ENCODE measurements at regions not wholly inside any gene's neighbourhood (a gene's known extent, or its start where the extent isn't known, plus 50 kb on each side); places are given as distances from the start of the nearest gene placed in this dataset.

DNA sequence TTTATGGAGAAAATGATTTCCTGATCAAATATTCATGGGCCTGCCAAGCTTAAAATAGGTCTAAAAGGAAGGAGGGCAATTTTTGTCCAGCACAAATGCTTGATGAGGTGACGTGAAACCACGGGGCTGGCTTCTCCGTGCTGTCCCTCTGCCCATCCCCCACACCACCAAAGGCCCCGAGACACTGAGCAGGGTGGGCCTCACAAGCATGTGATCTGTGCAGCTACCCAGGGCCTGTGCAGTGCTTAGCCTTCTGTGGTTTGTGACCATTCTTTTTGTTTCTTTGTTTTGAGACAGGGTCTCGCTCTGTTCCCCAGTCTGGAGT, 94.8 kb upstream of the RTL6 start:
- Histone ChIP-seq H3K27ac (ENCODE audit: low read depth, low read length) (no peak overlapping the region), H3K27me3 (ENCODE audit: control insufficient read depth, insufficient read depth, low read length) (peaks cover 24% of the 10 kb centered on the region), H3K4me3 (ENCODE audit: low read depth, low read length) (no peak overlapping the region), H3K9me3 (ENCODE audit: control insufficient read depth, insufficient read depth, low read length) (peaks cover 19% of the 10 kb centered on the region)
- no peak for DNase-seq (ENCODE audit: low read depth, low spot score)
- CTCF ChIA-PET, result interaction anchor here (0.8 kb wide), 1 partner anchor 304 kb away, joined by 3 read pairs; no protein-coding TSS in a partner anchor
- POLR2A ChIA-PET, result no interaction called here
- TF ChIP-seq CTCF (IDR thresholded peaks at IDR 0.05; ENCODE audit: low read depth, low read length), result no peak

DNA sequence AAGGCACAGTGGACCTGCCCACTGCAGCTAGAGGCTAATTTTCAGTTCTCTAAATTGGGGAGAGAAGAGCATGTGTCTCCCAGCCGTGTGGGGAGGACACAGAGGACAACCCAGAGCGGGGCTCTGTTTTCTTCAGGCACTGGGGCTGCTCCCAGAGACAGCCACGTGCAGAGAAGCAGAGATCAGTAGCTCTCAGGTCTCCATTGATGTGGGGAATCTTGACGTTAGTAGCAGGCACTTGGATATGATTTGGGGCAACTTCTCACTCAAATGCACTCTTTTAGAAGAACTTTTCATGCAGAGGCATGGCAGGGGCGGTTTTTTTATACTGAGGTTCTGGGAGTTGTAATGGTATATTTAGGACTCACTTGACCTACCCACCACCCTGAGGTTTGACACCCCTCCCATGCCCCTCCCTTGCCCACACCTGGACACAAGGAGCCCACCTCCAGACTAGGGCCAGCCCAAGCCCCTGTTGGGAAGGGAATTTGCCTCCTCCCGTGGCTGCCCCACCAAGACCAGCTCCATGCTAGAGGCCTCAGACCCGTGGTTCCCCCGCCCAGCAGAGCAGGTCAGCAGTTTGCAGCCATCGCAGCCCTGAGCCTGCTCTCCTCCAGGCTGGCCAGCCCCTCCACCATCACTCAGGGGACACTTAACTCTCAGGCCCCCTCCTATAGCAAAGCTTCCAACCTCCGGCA, 94.2 kb upstream of the RTL6 start:
- CTCF ChIA-PET, result interaction anchor here (0.8 kb wide), 1 partner anchor 304 kb away, joined by 3 read pairs; no protein-coding TSS in a partner anchor
- peaks cover 19% of the 10 kb centered on the region for H3K9me3 ChIP-seq (ENCODE audit: control insufficient read depth, insufficient read depth, low read length)
- no peak overlapping the region for H3K4me3 ChIP-seq (ENCODE audit: low read depth, low read length)
- no peak for DNase-seq (ENCODE audit: low read depth, low spot score)
- H3K27ac ChIP-seq (ENCODE audit: low read depth, low read length), result no peak overlapping the region
- peaks cover 26% of the 10 kb centered on the region for H3K27me3 ChIP-seq (ENCODE audit: control insufficient read depth, insufficient read depth, low read length)
- TF ChIP-seq CTCF (IDR thresholded peaks at IDR 0.05; ENCODE audit: low read depth, low read length), result no peak
- POLR2A ChIA-PET, result no interaction called here

DNA sequence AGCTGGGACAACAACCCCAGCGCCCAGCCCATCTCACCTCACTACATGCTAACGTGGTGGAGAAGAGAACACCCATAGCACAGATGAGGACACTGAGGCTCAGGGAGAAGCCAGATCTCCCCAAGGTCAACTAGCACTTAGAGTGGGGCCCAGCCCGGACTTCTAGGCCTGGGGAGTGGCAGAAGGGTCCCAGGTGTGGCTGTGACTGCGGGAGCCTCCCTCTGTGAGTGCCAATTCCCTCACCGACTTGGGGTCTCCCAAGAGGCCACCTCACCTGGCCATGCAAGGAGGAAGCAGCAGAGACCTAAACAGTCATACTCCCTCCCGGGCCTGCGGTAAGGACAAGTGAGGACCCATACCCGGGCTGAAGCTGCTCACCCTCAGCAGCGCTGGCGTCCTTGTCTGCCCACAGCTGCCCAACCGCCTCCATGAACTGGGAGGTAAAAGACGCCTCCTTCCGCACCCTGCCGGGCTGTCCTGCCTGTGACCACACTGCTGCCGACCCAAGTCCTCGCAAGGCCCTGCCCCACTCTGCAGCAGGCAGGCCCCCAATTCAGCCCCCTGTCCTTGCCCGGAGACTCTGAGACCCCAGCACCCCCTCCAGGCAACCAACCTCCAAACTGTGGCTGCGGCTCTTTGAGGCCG, 93.2 kb upstream of the RTL6 start:
- CTCF ChIA-PET, result no interaction called here
- no peak for DNase-seq (ENCODE audit: low read depth, low spot score)
- H3K27ac ChIP-seq (ENCODE audit: low read depth, low read length), result no peak overlapping the region
- POLR2A ChIA-PET, result no interaction called here
- no peak for TF ChIP-seq CTCF (IDR thresholded peaks at IDR 0.05; ENCODE audit: low read depth, low read length)
- no peak overlapping the region for H3K4me3 ChIP-seq (ENCODE audit: low read depth, low read length)
- H3K27me3 ChIP-seq (ENCODE audit: control insufficient read depth, insufficient read depth, low read length), result peaks cover 33% of the 10 kb centered on the region
- peaks cover 19% of the 10 kb centered on the region for H3K9me3 ChIP-seq (ENCODE audit: control insufficient read depth, insufficient read depth, low read length)

- POLR2A ChIA-PET, result no interaction called here
Observed at GRCh38 chr22:44590291-44590690, 92.3 kb upstream of the RTL6 start.

More at GRCh38 chr22:44590291-44590690, 92.3 kb upstream of the RTL6 start:
- no peak for TF ChIP-seq CTCF (IDR thresholded peaks at IDR 0.05; ENCODE audit: low read depth, low read length)
- no peak for DNase-seq (ENCODE audit: low read depth, low spot score)
- H3K9me3 ChIP-seq (ENCODE audit: control insufficient read depth, insufficient read depth, low read length), result peaks cover 19% of the 10 kb centered on the region
- H3K27ac ChIP-seq (ENCODE audit: low read depth, low read length), result no peak overlapping the region
- no peak overlapping the region for H3K4me3 ChIP-seq (ENCODE audit: low read depth, low read length)
- peaks cover 30% of the 10 kb centered on the region for H3K27me3 ChIP-seq (ENCODE audit: control insufficient read depth, insufficient read depth, low read length)
- CTCF ChIA-PET, result interaction anchor here (0.7 kb wide), 1 partner anchor 67 kb away, joined by 3 read pairs; no protein-coding TSS in a partner anchor

All from AG04450 (cell line).